NCI-H82 (cell line): ENCODE measurements at regions not wholly inside any gene's neighbourhood (a gene's known extent, or its start where the extent isn't known, plus 50 kb on each side); places are given as distances from the start of the nearest gene placed in this dataset.
A peak's percentile ranks its signal among the peaks of the same experiment; 100 is the strongest.

ENCODE experiments used
- DNase-seq: peaks from one replicate; lab custom pipeline; 2025; lab: John Stamatoyannopoulos, UW

GRCh38 chr1:114342376-114342775, 168.6 kb downstream of the TRIM33 start:
- no peak for DNase-seq

GRCh38 chr1:114341856-114342255, 169.1 kb downstream of the TRIM33 start:
- DNase-seq: no peak

- no peak for DNase-seq
Observed at GRCh38 chr1:114341299-114341698, 169.7 kb downstream of the TRIM33 start.

GRCh38 chr1:114340892-114341291, 170.1 kb downstream of the TRIM33 start:
- no peak for DNase-seq

GRCh38 chr1:114339379-114339778, 171.6 kb downstream of the TRIM33 start:
- peak; percentile 12 for DNase-seq

GRCh38 chr1:114338191-114338890, 172.7 kb downstream of the TRIM33 start:
- DNase-seq: peak; percentile 83

GRCh38 chr1:114337417-114337816, 173.6 kb downstream of the TRIM33 start:
- DNase-seq: no peak

GRCh38 chr1:114336360-114336759, 174.6 kb downstream of the TRIM33 start:
- DNase-seq: no peak

GRCh38 chr1:114335273-114335672, 175.7 kb downstream of the TRIM33 start:
- no peak for DNase-seq

- no peak for DNase-seq
Observed at GRCh38 chr1:114334297-114334696, 176.7 kb downstream of the TRIM33 start.

- DNase-seq: no peak
Observed at GRCh38 chr1:114333690-114334089, 177.3 kb downstream of the TRIM33 start.

- DNase-seq: no peak
Observed at GRCh38 chr1:114331936-114332335, 178.3 kb upstream of the SYT6 start.

GRCh38 chr1:114330451-114330983, 176.8 kb upstream of the SYT6 start:
- DNase-seq: peak; percentile 28

GRCh38 chr1:114328361-114328904, 174.8 kb upstream of the SYT6 start:
- peak; percentile 60 for DNase-seq

GRCh38 chr1:114324662-114324965, 170.9 kb upstream of the SYT6 start:
- no peak for DNase-seq

GRCh38 chr1:114323959-114324661, 170.4 kb upstream of the SYT6 start:
- DNase-seq: no peak

GRCh38 chr1:114322734-114323133, 169.1 kb upstream of the SYT6 start:
- no peak for DNase-seq

GRCh38 chr1:114322207-114322606, 168.5 kb upstream of the SYT6 start:
- no peak for DNase-seq

GRCh38 chr1:114320586-114320985, 166.9 kb upstream of the SYT6 start:
- no peak for DNase-seq

- DNase-seq: no peak
Observed at GRCh38 chr1:114319418-114319817, 165.7 kb upstream of the SYT6 start.

GRCh38 chr1:114318961-114319360, 165.3 kb upstream of the SYT6 start:
- no peak for DNase-seq

- peak; percentile 94 for DNase-seq
Observed at GRCh38 chr1:114316204-114316603, 162.5 kb upstream of the SYT6 start.

GRCh38 chr1:114315631-114316030, 162.0 kb upstream of the SYT6 start:
- DNase-seq: no peak
